Ammon's horn (tissue), 1 donor: ENCODE measurements at regions not wholly inside any gene's neighbourhood (a gene's known extent, or its start where the extent isn't known, plus 50 kb on each side); places are given as distances from the start of the nearest gene placed in this dataset.
"Not testable (repeated sequence)": the region's sequence is repeated elsewhere in the genome, so short reads cannot be mapped to it uniquely, and the experiment has no call there.

Experiments used
- DNase-seq: peaks from one replicate; pipeline ENCODE4 v3.0.0-alpha.2; 2016; ENCODE audit warnings: low spot score

DNA sequence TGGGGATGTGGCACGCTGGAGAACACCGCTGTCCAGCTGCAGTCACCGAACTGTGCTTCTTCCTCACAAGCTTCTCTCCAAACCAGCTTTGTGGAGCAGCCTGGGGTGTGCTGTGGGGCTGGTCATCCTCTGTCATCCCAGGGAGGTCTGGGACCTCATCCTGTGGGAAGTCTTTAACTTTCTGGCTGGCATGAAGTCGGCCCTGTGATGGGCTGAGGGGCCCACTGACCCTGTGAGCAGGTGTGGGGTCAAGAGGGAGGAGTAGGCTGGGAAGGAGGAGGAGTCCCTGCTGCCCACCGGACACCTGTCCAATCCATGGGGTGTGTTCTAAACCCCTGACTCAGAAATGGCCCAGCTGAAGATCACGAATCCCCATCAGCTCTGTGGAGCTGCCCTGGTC, 136.2 kb upstream of the SHH start:
- DNase-seq = no peak

DNA sequence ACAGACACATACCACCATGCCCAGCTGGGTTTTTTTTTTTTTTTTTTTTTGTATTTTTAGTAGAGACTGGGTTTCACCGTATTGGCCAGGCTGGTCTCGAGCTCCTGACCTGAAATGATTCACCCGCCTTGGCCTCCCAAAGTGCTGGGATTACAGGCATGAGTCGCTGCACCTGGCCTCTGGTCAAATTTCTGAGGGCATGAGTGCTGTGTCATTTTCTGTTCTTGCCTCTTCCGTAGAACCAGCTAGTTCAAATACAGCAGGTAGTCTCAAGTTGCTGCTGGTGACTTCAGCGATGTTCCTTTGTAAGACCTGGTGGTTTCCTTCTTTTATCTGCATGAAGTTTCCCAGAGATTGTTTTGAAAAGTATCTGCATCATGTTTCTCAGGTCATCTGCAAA, 134.8 kb upstream of the SHH start:
- DNase-seq = no peak

DNA sequence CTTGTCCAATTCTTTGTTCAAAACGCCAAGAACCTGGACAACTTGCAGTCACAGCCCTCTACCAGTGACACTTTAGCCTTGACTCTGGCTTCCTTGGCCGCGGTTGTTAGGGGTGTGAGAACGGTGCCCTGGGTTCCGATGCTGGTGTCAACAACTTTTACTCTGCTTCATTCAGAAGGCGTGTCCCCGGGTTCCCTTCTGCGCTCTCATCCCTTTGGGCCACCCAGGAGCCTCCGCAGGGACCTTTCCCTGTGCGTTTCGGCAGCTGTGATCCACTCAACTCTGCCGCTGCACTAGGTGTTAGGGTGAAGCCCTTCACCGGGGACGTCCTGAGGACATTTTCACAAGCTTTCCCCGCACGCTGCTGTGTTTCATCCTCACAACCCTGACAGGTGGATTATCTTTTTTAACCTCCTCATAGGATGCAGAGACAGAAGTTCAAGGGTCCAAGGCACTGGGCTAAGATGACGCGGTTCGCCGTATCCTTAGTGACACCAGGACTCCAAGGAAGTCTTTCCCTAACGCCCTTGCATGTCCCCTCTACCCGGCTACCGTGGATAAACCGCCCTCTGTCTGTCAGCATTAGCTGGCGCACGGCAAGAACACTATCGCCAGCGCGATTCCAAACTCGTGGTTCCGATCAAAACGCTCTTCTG, 133.5 kb upstream of the SHH start:
- no peak for DNase-seq

DNA sequence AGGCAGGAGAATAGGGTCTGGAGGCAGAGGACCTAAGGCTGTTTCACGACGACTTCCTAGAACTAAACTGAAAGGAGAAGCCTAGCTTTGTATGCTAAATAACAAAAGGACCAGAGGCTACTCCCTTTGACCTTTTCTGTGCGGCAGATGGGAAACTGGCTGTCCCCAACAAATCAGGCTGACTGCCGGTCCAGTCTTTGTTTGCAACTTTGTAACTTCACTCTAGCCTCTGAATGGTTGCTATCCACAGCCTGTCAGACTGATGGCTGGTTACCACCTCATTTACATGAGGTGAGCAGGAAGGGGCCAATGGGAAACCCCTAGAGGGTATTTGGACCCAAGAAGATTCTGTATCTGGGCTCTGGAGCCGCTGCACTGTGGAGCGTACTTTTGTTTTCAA, 132.6 kb upstream of the SHH start:
- DNase-seq = no peak

DNA sequence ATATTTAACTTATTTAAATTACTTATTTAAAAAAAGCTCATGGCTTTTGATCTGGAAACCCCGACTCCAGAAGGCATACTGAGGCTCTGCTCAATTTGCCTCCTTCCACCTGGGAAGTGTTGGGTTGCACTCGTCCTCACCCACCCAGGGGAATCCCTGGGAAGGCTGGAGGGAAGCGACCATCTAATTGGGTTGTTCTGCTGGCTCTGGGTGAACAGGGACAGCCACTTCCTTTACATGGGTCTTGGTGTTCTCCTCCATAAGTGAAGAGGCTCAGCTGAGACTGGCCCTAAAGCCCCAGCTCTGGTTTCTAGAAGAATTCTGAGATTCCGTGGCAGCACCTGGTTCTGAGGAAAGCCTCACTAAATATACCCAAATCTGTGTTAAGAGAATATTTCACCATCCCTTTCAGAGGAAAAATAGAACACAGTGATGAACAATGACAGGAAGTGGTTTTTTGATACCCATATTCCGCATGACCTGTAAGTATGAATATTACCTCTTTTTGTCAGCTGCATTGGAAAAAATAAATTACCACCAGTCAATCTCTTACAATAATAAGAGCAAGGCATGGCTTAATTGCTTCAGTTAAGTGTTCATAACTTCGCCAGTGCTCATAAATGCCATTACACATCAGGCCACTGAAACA, 131.1 kb upstream of the SHH start:
- no peak for DNase-seq

DNA sequence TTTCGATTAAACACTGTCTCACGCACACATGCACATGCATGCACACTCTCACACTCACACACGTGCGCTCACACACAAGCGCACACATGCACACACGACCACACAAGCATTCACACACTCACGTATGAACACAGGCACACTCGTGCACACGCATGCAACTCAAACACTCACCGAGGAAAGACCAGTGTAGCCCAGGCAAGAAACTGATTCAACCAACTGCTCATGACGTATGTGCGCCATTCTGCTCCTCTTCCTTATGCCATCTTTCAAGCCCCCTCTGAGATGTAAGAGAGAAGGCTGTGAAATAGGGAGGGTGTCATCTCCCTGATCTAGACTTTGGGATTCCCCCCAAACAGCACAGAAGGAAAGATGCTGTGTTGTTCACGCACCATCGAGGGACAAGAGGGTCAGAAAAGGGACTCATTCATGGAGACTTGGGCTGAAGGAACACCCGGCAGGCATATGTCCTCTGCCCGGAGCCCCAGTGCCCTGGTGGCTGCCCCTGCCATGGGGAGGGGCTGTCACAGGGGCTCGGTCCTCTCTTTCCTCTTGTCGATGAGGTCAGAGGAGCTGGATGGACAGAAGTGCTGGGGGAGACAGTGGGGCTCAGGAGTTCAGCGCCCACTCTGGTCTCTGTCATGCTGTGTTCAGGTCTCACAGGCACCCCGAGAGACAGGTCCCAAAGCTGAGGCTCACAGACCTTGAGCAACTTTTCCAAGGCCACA, 130.1 kb upstream of the SHH start:
- no peak for DNase-seq

DNA sequence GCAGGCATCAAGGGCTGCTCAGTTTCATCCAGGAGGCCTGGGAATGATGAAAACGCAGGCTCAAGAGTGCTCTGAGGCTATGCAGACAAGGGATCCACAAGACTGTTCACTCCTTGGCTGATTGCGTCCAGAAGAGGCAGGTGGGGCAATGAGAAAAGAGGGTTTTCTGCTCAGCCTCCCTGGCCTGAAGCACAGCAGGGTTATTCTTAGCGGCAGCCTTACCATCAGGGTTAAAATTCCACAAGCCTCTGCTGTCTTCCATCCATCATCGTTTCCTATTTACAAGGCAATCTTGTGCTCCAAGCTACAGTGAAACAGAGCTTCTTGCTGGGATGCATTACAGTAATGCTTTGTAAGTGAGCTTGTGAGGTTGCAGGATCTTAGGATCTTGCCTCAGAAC, 129.4 kb upstream of the SHH start:
- no peak for DNase-seq

DNA sequence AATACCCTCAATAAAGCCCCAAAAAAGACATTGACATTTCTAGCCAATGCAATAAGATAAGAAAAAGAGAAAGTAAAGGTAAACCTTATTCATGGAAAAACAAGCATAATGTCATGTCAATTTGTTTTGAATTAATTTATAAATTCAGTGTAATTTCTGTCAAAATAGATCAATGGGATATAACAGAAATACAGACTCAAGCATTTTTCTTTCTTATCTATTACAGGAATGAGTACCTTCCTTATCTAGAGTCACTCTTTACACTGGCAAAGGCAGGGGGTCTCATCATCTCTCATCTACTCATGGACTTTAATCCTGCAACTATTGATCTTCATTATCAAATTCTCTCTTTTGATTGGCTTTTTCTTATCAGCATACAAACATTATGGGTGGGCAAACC, 127.1 kb upstream of the SHH start:
- DNase-seq = no peak

DNA sequence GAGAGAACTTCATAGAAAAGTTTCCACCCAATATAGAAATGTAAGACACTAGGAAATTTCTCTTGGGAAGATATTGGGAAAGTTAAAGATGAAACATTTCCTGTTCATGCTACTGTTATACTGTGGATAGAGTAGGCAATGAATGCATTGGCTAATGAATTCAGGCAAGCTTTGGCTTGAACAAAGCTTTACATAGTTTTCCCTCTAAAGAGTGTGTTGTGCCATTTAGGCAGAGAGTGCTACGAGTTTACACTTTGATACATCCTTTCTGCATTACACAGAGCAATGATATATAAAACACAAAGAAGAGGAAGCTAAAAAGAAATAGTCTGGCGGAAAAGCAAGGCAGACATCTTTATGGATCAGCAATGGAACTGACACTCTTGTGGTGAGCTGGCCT, 125.9 kb upstream of the SHH start:
- DNase-seq = no peak

DNA sequence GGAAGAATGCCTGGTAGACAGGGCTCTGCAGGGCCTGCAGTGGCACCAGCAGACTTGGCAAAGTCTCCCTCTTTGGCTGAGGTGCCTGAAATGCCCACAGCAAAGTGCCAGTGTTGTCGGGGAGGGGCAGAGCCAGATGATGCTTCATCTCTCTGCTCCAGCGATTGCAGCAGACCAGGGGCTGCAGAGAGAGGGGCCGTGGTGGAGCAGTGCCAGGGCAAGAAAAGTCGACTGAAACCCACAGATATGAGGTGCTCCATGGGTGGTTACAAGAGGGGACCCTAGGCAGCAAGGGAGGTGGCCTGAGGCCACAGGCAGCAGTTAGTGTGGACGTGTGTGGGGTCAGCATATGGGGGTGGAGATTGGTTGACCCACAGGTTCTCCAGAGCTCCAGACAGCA, 123.5 kb upstream of the SHH start:
- no peak for DNase-seq

DNA sequence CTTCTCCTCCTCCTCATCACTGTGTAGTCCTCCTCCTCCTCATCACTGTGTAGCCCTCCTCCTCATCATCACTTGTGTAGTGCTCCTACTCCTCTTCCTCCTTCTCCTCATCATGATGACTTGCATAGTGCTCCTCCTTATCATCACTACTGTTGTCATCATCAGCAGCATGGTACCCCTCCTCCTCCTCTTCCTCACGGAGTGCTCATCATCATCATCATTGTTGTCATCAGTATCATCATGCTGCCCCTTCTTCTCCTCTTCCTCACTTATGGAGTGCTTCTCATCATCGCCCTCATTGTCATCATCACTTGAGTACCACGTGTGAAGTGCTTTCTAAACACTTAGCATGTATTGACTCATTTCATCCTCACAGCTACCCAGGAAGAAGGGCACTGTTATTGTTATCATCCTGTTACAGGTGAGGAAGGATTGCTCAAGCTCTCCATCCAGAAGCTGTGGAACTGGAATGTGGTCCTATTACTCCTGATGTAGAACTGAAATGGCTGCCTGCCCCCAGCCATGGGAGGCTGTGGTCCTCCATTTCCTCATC, 122.8 kb upstream of the SHH start:
- no peak for DNase-seq

DNA sequence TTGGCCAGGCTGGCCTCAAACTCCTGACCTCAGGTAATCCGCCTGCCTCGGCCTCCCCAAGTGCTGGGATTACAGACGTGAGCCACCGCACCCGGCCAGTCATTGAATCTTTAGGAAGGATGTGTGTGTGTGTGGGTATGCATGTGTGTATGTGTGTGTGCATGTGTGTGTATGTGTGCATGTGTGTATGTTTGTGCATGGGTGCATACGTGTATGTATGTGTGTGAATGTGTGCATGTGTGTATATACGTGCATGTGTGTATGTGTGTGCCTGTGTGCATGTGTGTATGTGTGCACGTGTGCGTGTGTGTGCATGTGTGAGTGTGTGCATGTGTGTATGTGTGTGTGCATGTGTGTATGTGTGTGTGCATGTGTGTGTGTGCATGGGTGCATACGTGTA, 120.1 kb upstream of the SHH start:
- not testable (repeated sequence) for DNase-seq

DNA sequence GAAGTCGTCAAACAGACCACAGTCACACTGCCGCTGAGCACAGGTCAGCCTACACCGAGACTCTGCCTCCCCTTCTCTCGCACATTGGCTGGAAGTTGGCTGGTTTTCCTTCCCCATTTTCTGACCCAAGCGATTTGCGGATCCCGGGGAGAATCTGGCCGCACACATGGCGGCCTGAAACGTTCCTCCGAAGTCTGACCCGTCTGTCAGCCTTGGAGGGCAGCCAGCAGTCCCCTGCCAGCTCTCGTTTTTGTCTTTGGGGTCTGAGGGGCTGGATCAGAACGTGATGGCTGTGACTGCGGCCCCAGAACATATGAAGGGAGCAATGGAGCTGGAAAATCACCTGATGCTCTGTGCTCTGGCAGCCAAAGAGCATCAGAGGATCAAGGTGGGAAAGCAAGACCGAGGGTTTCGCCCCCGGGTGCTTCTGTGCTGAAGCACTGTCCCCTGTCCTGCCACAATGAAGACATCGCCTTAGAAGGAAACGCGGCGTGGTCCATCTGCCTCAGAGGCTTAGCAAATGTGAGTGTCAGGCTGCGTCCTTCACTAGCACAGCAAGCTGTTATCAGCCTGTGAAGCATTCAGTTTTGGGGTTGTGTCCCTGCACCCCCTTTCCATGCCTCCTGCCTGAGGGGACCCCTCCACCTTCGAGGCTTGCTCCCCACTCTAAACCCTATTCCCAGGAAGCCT, 119.3 kb upstream of the SHH start:
- DNase-seq = no peak

DNA sequence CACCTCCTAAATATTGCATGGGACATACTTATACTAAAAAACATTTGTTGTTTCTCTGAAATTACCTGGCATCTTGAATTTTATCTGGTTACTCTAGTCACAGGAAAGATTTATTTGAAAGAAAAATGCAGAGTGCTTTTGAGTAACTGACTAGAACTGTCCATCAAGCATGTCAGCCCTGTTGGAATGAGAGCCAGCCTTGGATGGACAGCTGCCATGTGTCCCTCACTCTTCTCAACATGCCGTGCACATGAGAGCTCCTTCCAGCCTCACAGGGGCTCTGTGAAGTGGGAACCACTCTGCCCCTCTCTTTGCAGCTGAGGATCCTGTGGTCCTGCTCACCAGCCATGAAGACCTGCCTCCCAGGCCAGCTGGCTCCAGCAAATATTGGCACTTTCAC, 118.3 kb upstream of the SHH start:
- DNase-seq = no peak

DNA sequence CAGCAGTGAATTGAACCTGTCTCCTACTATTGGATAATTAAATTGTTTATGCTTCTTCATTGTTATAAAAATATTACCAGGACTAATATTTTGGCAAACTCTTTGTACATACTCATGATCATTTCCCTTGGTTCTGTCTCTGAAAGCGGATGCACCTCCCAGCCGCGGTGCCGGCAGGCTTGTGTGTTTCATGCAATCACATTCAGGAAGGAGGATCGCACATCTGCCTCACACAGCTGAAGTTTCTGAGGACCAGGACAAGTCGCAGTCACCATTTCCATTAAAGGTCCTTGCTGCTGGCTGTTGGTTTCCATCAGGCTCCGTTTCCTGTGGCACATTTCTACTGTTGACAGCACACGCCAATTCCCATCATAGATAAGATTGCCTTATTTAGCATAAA, 117.8 kb upstream of the SHH start:
- DNase-seq = no peak

DNA sequence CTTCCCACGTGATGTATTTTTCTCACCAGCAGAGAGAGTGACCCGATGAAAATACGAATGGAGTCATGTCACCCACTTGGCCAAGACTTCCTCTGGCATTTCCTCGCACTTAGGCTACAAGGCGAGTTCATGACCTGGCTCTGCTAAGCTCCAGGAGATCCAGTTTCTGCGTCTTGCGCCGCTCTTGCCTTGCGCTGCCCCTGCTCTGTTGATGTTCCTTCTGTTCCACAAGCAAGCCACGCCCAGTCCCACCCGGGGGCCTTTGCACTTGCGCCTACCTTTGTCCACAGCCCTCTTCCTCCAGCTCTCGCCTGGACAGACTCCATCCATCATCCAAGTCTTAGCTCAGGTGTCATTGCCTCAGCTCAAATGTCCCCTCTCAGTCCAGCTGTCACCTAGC, 116.3 kb upstream of the SHH start:
- no peak for DNase-seq

DNA sequence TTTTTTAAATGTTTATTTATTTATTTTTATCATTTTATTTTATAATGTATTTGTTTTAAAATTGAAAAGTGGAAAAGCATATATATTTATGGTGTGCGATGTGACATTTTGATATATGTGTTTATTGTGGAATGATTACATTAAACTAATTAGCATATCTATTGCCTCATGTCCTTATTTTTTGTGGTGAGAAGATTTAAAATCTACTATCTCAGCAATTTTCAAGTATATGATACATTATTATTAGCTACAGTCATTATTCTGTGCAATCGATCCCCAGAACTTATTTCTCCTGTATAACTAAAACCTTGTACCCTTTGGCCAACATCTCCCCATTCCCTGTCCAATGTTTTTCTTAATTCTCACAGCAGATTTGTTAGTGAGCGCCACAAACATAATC, 115.6 kb upstream of the SHH start:
- DNase-seq = no peak

DNA sequence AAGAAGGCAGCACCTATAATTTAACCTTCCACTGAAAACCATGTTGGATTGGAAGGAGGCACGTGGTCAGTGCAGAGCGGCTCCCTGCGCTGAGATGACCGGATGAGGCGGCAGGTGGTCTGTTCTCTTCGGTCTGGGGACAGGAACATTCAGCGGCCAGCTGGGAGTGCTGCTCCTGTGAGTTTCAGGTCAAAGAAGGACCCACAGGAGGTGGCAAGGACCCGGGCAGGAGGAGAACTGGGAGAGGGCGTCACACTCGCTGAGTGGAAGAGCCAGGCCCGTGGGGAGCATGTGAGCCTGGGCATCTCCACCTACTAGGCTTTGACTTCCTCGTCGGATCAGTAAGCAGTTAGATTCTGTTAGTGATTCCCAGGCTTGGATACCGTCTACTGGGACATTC, 113.4 kb upstream of the SHH start:
- no peak for DNase-seq

DNA sequence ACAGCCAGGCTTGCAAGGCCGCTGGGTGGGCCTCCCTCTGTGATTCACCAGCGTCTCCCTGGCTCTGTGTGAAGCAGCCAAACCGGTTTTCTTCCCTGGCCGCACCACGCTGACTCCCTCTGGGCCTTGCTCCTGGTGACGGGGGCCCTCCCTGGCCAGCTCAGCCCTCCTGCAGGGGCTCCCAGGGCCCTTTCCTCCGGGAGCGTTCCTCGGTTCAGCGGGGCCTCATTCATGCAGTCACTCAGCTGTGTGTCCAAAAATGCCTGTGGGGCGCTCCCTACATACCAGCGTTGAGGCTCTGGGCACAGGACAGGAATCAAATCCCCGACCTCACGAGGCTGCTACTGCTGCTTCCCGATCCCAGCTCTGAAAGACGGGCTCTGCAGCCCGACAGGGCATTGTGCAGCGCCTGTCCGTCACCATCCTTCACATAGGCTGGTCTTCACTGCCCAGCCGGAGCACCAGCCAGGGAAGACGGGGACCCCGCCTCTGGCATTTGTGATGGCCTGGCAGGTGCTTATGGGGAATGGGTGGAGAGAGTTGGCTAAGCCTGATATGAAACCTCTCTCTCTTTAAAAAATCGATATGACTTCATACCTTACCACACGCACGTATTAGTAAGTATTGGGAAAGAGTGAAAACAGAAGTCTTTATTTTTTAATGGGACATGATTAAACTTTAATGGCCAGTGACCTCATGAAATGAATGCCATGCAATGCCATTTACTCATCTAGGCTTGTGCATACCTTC, 110.0 kb upstream of the SHH start:
- no peak for DNase-seq

DNA sequence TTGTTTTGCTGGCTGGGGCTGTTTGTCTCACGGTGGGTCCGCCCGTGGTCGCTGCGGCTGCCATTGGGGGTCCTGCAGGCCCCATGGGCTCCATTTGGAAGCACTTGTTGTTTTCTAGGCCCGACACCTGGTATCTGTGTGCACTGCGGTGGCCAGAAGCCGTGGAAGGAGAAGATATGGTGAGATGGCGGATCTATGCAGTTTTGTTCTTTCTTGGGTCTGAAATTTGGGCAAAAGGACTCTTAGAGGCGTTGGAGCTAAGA, 109.5 kb upstream of the SHH start:
- DNase-seq = no peak

DNA sequence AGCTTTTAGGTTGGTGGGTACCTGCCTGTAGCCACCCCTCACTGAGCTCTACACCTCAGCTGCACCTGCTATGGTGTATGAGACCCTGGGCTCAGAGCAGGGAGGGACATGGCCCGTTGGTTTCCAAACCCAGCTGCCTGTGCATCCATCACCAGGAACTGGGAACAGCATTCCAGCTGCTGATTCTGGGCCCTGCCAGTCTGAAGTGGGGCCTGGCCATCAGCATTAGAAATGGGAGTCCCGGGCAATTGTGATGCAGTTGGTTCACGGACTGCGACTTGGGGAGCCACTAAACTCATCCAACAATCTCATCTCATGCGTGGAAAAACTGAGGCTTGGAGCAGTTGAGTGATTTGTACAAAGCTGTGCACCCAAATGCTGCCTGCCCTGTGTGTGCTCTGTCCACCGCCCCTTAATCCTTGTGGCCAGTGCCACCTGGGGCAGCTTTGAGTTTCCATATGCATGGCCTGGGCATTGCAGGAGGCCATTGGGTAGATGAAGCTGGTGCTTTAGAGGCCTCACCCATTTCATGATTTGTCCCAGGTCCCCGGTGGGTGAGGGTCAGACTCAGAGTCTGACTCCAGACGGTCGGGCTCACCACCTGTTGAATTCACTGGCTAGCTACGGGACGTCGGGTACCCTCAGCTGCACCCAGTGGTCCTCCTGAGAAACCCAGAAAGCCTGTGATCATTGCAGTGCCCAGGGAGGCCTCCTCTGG, 109.0 kb upstream of the SHH start:
- DNase-seq = no peak

DNA sequence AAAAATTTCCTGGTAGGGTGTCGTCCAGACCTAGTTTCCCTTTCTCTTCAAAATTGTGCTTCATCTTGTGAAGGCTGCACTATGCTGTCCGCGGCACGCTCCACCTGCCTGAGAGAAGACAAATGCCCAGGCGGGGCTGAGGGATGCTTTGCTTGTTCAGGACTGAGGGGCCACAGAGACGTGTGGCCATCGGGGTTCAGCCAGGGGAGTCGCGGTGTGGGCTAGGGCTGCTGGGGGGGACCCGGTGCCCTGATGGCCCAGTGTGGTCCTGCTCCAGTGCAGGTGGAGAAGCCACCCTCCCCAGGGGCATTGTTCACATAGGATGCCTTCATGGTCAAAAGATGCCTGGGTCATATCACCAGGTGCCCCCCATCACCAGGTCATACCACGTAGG, 107.8 kb upstream of the SHH start:
- DNase-seq = no peak
